ENCODE measurements at regions not wholly inside any gene's neighbourhood (a gene's known extent, or its start where the extent isn't known, plus 50 kb on each side); places are given as distances from the start of the nearest gene placed in this dataset.

GRCh38 chr11:79896258-79896657, 455.4 kb upstream of the TENM4 start:
- Histone ChIP-seq H3K36me3 (ENCODE audit: insufficient read depth, low read length) (no peaks in the 10 kb centered on the region), H2AFZ (ENCODE audit: low read length) (no peak overlapping the region), H3K27me3 (ENCODE audit: insufficient read depth, low read length) (no peaks in the 10 kb centered on the region), H3K9me3 (ENCODE audit: low read length) (no peaks in the 10 kb centered on the region), H3K9ac (ENCODE audit: low read length) (no peak overlapping the region), H3K9me2 (ENCODE audit: low read depth, low read length) (no peaks in the 10 kb centered on the region), H4K20me1 (ENCODE audit: insufficient read depth, low read length) (no peaks in the 10 kb centered on the region), H3F3A (ENCODE audit: insufficient read depth, low read length) (no peaks in the 10 kb centered on the region), H3K4me1 (ENCODE audit: insufficient read depth, low read length, severe bottlenecking) (no peaks in the 10 kb centered on the region), H3K27ac (ENCODE audit: low read depth, low read length, poor library complexity, severe bottlenecking) (no peak overlapping the region), H3K4me2 (ENCODE audit: low read length) (no peak overlapping the region), H3K4me3 (ENCODE audit: low read depth, low read length, poor library complexity, severe bottlenecking) (no peak overlapping the region), H3K79me2 (ENCODE audit: insufficient read depth, low read length) (no peaks in the 10 kb centered on the region)
- TF ChIP-seq CTCF (IDR thresholded peaks at IDR 0.05; ENCODE audit: low read length) = no peak
- TF ChIP-seq EZH2 (IDR thresholded peaks at IDR 0.05; ENCODE audit: borderline replicate concordance, low read length) = no peak

GRCh38 chr11:79894111-79894510, 453.3 kb upstream of the TENM4 start:
- Histone ChIP-seq H2AFZ (ENCODE audit: low read length) (no peak overlapping the region), H3K36me3 (ENCODE audit: insufficient read depth, low read length) (no peaks in the 10 kb centered on the region), H3K9me3 (ENCODE audit: low read length) (no peaks in the 10 kb centered on the region), H3K9me2 (ENCODE audit: low read depth, low read length) (no peaks in the 10 kb centered on the region), H4K20me1 (ENCODE audit: insufficient read depth, low read length) (no peaks in the 10 kb centered on the region), H3K79me2 (ENCODE audit: insufficient read depth, low read length) (no peaks in the 10 kb centered on the region), H3K9ac (ENCODE audit: low read length) (no peak overlapping the region), H3K4me2 (ENCODE audit: low read length) (no peak overlapping the region), H3K27me3 (ENCODE audit: insufficient read depth, low read length) (no peaks in the 10 kb centered on the region), H3K27ac (ENCODE audit: low read depth, low read length, poor library complexity, severe bottlenecking) (no peak overlapping the region), H3K4me1 (ENCODE audit: insufficient read depth, low read length, severe bottlenecking) (no peaks in the 10 kb centered on the region), H3K4me3 (ENCODE audit: low read depth, low read length, poor library complexity, severe bottlenecking) (no peak overlapping the region), H3F3A (ENCODE audit: insufficient read depth, low read length) (no peaks in the 10 kb centered on the region)
- TF ChIP-seq EZH2 (IDR thresholded peaks at IDR 0.05; ENCODE audit: borderline replicate concordance, low read length) (no peak), CTCF (IDR thresholded peaks at IDR 0.05; ENCODE audit: low read length) (no peak)

- Histone ChIP-seq H3K4me1 (ENCODE audit: insufficient read depth, low read length, severe bottlenecking) (no peaks in the 10 kb centered on the region), H3K4me2 (ENCODE audit: low read length) (no peak overlapping the region), H2AFZ (ENCODE audit: low read length) (no peak overlapping the region), H3K9me2 (ENCODE audit: low read depth, low read length) (no peaks in the 10 kb centered on the region), H3K4me3 (ENCODE audit: low read depth, low read length, poor library complexity, severe bottlenecking) (no peak overlapping the region), H4K20me1 (ENCODE audit: insufficient read depth, low read length) (no peaks in the 10 kb centered on the region), H3K9me3 (ENCODE audit: low read length) (no peaks in the 10 kb centered on the region), H3K36me3 (ENCODE audit: insufficient read depth, low read length) (no peaks in the 10 kb centered on the region), H3K27ac (ENCODE audit: low read depth, low read length, poor library complexity, severe bottlenecking) (no peak overlapping the region), H3F3A (ENCODE audit: insufficient read depth, low read length) (no peaks in the 10 kb centered on the region), H3K27me3 (ENCODE audit: insufficient read depth, low read length) (no peaks in the 10 kb centered on the region), H3K79me2 (ENCODE audit: insufficient read depth, low read length) (no peaks in the 10 kb centered on the region), H3K9ac (ENCODE audit: low read length) (no peak overlapping the region)
- TF ChIP-seq EZH2 (IDR thresholded peaks at IDR 0.05; ENCODE audit: borderline replicate concordance, low read length) = no peak
- no peak for TF ChIP-seq CTCF (IDR thresholded peaks at IDR 0.05; ENCODE audit: low read length)
These were observed 449.4 kb upstream of the TENM4 start for GRCh38 chr11:79890272-79890671.

Measured in OCI-LY1 (cell line).